MM.1S (cell line): ENCODE measurements at regions not wholly inside any gene's neighbourhood (a gene's known extent, or its start where the extent isn't known, plus 50 kb on each side); places are given as distances from the start of the nearest gene placed in this dataset.

ENCODE experiments used
- EZH2phosphoT487 ChIP-seq: fragments of 300-600 bp; sonication (generic); IDR thresholded peaks from 2 replicates; pipeline ENCODE4 v1.6.1; 2018; ENCODE audit warnings: antibody characterized with exemption, low read length
- TF ChIP-seq, protein P1 (sequence below): fragments of 300-600 bp; sonication (generic); IDR thresholded peaks from 2 replicates; pipeline ENCODE4 v1.5.1; 2016; ENCODE audit warnings: antibody characterized with exemption, low read length, mixed read lengths

DNA sequence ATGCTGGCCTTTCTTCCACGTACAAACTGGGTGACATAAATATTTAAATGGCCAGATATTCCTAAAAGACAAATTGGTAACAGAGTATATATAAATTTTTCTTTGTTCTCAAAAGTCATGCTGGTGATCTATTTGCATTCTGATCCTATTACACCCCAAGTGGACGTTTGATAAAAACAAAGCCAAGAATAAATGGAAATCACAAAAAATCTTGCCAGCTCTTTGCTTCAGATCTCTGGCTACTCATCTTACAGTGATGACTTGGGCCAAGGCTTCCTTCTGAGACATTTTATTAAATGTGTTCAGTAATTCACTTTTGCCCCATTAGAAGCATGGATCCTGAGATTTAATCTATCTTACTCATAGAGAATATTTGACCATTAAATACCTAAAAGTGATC is 444.3 kb upstream of the PIK3R1 start:
- TF ChIP-seq, protein P1, sequence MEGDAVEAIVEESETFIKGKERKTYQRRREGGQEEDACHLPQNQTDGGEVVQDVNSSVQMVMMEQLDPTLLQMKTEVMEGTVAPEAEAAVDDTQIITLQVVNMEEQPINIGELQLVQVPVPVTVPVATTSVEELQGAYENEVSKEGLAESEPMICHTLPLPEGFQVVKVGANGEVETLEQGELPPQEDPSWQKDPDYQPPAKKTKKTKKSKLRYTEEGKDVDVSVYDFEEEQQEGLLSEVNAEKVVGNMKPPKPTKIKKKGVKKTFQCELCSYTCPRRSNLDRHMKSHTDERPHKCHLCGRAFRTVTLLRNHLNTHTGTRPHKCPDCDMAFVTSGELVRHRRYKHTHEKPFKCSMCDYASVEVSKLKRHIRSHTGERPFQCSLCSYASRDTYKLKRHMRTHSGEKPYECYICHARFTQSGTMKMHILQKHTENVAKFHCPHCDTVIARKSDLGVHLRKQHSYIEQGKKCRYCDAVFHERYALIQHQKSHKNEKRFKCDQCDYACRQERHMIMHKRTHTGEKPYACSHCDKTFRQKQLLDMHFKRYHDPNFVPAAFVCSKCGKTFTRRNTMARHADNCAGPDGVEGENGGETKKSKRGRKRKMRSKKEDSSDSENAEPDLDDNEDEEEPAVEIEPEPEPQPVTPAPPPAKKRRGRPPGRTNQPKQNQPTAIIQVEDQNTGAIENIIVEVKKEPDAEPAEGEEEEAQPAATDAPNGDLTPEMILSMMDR: no peak
- TF ChIP-seq EZH2phosphoT487: no peak
